SU-DHL-6 (cell line): ENCODE measurements at regions not wholly inside any gene's neighbourhood (a gene's known extent, or its start where the extent isn't known, plus 50 kb on each side); places are given as distances from the start of the nearest gene placed in this dataset.

Source experiments
- EZH2phosphoT487 ChIP-seq: fragments of 200-600 bp; sonication (generic), shearing (Covaris generic); conservative IDR thresholded peaks from 2 replicates; pipeline ENCODE4 v1.6.1; 2018; ENCODE audit warnings: mild to moderate bottlenecking, antibody characterized with exemption, low read length, moderate library complexity, mixed read lengths
- TF ChIP-seq, protein P1 (sequence below): fragments of 200-600 bp; sonication (generic); IDR thresholded peaks from one replicate; pipeline ENCODE4 v1.5.1; 2017; ENCODE audit warnings: antibody characterized with exemption, mild to moderate bottlenecking, low read length, moderate library complexity; ENCODE audit not compliant: insufficient read depth, poor library complexity, severe bottlenecking

DNA sequence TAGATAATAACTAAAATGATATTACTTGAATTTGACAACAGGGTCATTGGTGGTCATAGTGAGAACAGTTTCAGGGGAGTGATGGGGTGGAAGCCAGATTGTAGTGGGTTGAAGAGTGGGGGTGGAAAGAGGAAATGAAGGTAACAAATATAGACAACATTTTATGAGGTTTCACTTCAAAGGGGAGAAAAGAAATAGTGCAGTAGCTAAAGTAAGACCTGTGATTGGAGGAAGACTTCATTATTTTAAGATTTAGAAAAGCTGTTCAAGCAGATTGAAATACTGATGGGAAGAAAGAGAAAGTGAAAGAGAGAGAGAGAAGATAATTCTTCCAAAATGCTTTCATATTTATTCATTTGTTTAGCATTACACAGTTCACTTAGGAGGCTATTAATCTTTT lies 52.0 kb upstream of the KCNA3 start:
- TF ChIP-seq, protein P1, sequence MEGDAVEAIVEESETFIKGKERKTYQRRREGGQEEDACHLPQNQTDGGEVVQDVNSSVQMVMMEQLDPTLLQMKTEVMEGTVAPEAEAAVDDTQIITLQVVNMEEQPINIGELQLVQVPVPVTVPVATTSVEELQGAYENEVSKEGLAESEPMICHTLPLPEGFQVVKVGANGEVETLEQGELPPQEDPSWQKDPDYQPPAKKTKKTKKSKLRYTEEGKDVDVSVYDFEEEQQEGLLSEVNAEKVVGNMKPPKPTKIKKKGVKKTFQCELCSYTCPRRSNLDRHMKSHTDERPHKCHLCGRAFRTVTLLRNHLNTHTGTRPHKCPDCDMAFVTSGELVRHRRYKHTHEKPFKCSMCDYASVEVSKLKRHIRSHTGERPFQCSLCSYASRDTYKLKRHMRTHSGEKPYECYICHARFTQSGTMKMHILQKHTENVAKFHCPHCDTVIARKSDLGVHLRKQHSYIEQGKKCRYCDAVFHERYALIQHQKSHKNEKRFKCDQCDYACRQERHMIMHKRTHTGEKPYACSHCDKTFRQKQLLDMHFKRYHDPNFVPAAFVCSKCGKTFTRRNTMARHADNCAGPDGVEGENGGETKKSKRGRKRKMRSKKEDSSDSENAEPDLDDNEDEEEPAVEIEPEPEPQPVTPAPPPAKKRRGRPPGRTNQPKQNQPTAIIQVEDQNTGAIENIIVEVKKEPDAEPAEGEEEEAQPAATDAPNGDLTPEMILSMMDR: no peak
- TF ChIP-seq EZH2phosphoT487: no peak
